ENCODE measurements at regions not wholly inside any gene's neighbourhood (a gene's known extent, or its start where the extent isn't known, plus 50 kb on each side); places are given as distances from the start of the nearest gene placed in this dataset.
"Not testable (repeated sequence)": the region's sequence is repeated elsewhere in the genome, so short reads cannot be mapped to it uniquely, and the experiment has no call there.

GRCh38 chr14:105880616-105881015 lies 354.2 kb downstream of the TMEM121 start:
- CTCF ChIA-PET = no interaction called here
- Mint-ChIP-seq H3K9me3 (ENCODE audit: low read depth) (no peaks in the 10 kb centered on the region), H3K4me3 (no peak overlapping the region), H3K36me3 (no peaks in the 10 kb centered on the region), H3K27ac (no peak overlapping the region), H3K27me3 (peaks cover 14% of the 10 kb centered on the region), H3K4me1 (no peaks in the 10 kb centered on the region)
- no peak for DNase-seq
- ATAC-seq = no peak

- Mint-ChIP-seq H3K9me3 (ENCODE audit: low read depth) (no peaks in the 10 kb centered on the region), H3K36me3 (no peaks in the 10 kb centered on the region), H3K4me3 (no peak overlapping the region), H3K4me1 (no peaks in the 10 kb centered on the region), H3K27ac (no peak overlapping the region), H3K27me3 (peaks cover 8% of the 10 kb centered on the region)
- ATAC-seq = no peak
- DNase-seq = no peak
- CTCF ChIA-PET = no interaction called here
Measured at GRCh38 chr14:105881021-105881930, 354.9 kb downstream of the TMEM121 start.

GRCh38 chr14:105882011-105882410 lies 355.6 kb downstream of the TMEM121 start:
- H3K9me3 Mint-ChIP-seq (ENCODE audit: low read depth); DNase-seq; H3K27ac Mint-ChIP-seq; CTCF ChIA-PET; H3K4me3 Mint-ChIP-seq; ATAC-seq; H3K36me3 Mint-ChIP-seq; H3K4me1 Mint-ChIP-seq; H3K27me3 Mint-ChIP-seq: not testable (repeated sequence)

- ATAC-seq (no peak), DNase-seq (no peak)
- H3K36me3 Mint-ChIP-seq = no peaks in the 10 kb centered on the region
- CTCF ChIA-PET = no interaction called here
- peaks cover under 1% of the 10 kb centered on the region for H3K27me3 Mint-ChIP-seq
- no peaks in the 10 kb centered on the region for H3K4me1 Mint-ChIP-seq
- no peaks in the 10 kb centered on the region for H3K9me3 Mint-ChIP-seq (ENCODE audit: low read depth)
- no peak overlapping the region for H3K27ac Mint-ChIP-seq
- no peak overlapping the region for H3K4me3 Mint-ChIP-seq
Measured at GRCh38 chr14:105882626-105883025, 356.2 kb downstream of the TMEM121 start.

- Mint-ChIP-seq H3K27me3 (no peaks in the 10 kb centered on the region), H3K27ac (no peak overlapping the region), H3K9me3 (ENCODE audit: low read depth) (no peaks in the 10 kb centered on the region), H3K4me3 (no peak overlapping the region), H3K4me1 (no peaks in the 10 kb centered on the region), H3K36me3 (no peaks in the 10 kb centered on the region)
- no peak for DNase-seq
- ATAC-seq = no peak
- CTCF ChIA-PET = no interaction called here
Measured at GRCh38 chr14:105883066-105884005, 357.0 kb downstream of the TMEM121 start.

GRCh38 chr14:105884192-105884807 lies 357.9 kb downstream of the TMEM121 start:
- ATAC-seq; H3K9me3 Mint-ChIP-seq (ENCODE audit: low read depth); DNase-seq; H3K4me3 Mint-ChIP-seq; CTCF ChIA-PET; H3K27ac Mint-ChIP-seq; H3K36me3 Mint-ChIP-seq; H3K4me1 Mint-ChIP-seq; H3K27me3 Mint-ChIP-seq: not testable (repeated sequence)

- Mint-ChIP-seq H3K36me3 (no peaks in the 10 kb centered on the region), H3K9me3 (ENCODE audit: low read depth) (no peaks in the 10 kb centered on the region), H3K27me3 (no peaks in the 10 kb centered on the region), H3K4me3 (no peak overlapping the region), H3K4me1 (no peaks in the 10 kb centered on the region), H3K27ac (no peak overlapping the region)
- ATAC-seq (no peak), DNase-seq (no peak)
- CTCF ChIA-PET = no interaction called here
Measured at GRCh38 chr14:105884808-105885281, 358.5 kb downstream of the TMEM121 start.

- Mint-ChIP-seq H3K4me1 (no peaks in the 10 kb centered on the region), H3K4me3 (no peak overlapping the region), H3K27me3 (no peaks in the 10 kb centered on the region), H3K9me3 (ENCODE audit: low read depth) (no peaks in the 10 kb centered on the region), H3K36me3 (no peaks in the 10 kb centered on the region), H3K27ac (no peak overlapping the region)
- ATAC-seq = no peak
- DNase-seq = no peak
- CTCF ChIA-PET = no interaction called here
Measured at GRCh38 chr14:105885561-105886320, 359.4 kb downstream of the TMEM121 start.

- ATAC-seq, CTCF ChIA-PET, H3K27me3 Mint-ChIP-seq: not testable (repeated sequence)
Measured at GRCh38 chr14:105886791-105887191, 360.4 kb downstream of the TMEM121 start.

GRCh38 chr14:105887692-105888091 lies 361.3 kb downstream of the TMEM121 start:
- Mint-ChIP-seq H3K27ac (no peak overlapping the region), H3K36me3 (no peaks in the 10 kb centered on the region), H3K4me3 (no peak overlapping the region), H3K9me3 (ENCODE audit: low read depth) (no peaks in the 10 kb centered on the region), H3K27me3 (no peaks in the 10 kb centered on the region), H3K4me1 (no peaks in the 10 kb centered on the region)
- ATAC-seq (no peak), DNase-seq (no peak)
- CTCF ChIA-PET = no interaction called here

More at GRCh38 chr14:105886791-105887191, 360.4 kb downstream of the TMEM121 start:
- not testable (repeated sequence) for H3K4me1 Mint-ChIP-seq; H3K36me3 Mint-ChIP-seq; DNase-seq; H3K27ac Mint-ChIP-seq; H3K9me3 Mint-ChIP-seq (ENCODE audit: low read depth); H3K4me3 Mint-ChIP-seq

GRCh38 chr14:105888151-105888550 lies 361.8 kb downstream of the TMEM121 start:
- Mint-ChIP-seq H3K4me3 (no peak overlapping the region), H3K36me3 (no peaks in the 10 kb centered on the region), H3K9me3 (ENCODE audit: low read depth) (no peaks in the 10 kb centered on the region), H3K27me3 (no peaks in the 10 kb centered on the region), H3K4me1 (no peaks in the 10 kb centered on the region), H3K27ac (no peak overlapping the region)
- no peak for ATAC-seq
- no peak for DNase-seq
- CTCF ChIA-PET = no interaction called here

- Mint-ChIP-seq H3K4me1 (no peaks in the 10 kb centered on the region), H3K4me3 (no peak overlapping the region), H3K27ac (no peak overlapping the region), H3K36me3 (no peaks in the 10 kb centered on the region), H3K27me3 (no peaks in the 10 kb centered on the region), H3K9me3 (ENCODE audit: low read depth) (no peaks in the 10 kb centered on the region)
- CTCF ChIA-PET = no interaction called here
- DNase-seq (no peak), ATAC-seq (no peak)
Measured at GRCh38 chr14:105888784-105889665, 362.6 kb downstream of the TMEM121 start.

Measured in activated CD8-positive, alpha-beta memory T cell treated with anti-CD3 and anti-CD28 coated beads, Interleukin-2, amount 10 ng/mL, durations not matched to agents 7 days and 5 days (primary cell).